Cardiac muscle cell (in vitro differentiated cells and primary cell): ENCODE measurements at regions not wholly inside any gene's neighbourhood (a gene's known extent, or its start where the extent isn't known, plus 50 kb on each side); places are given as distances from the start of the nearest gene placed in this dataset.

Experiments used
- DNase-seq, 2 donors: peaks; one replicate each; pipeline versions ENCODE4 v3.0.0 to v3.0.0-alpha.2; 2010 to 2017; ENCODE audit warnings: low read depth in 1 of 2, low spot score in 1 of 2
- H3K27ac ChIP-seq: fragments of 200-600 bp; sonication (generic); 2 replicates; pipeline ENCODE4 v1.5.1; 2016
- H3K27me3 ChIP-seq: fragments of 200-600 bp; sonication (generic); 2 replicates; pipeline ENCODE4 v1.6.0; 2016; ENCODE audit warnings: control low read depth
- H3K36me3 ChIP-seq: fragments of 200-600 bp; sonication (generic); 2 replicates; pipeline ENCODE4 v1.5.1; 2016; ENCODE audit warnings: control low read depth
- H3K4me1 ChIP-seq: fragments of 200-600 bp; sonication (generic); 2 replicates; pipeline ENCODE4 v1.8.1; 2017; ENCODE audit warnings: low read depth, mild to moderate bottlenecking, mixed run types
- H3K4me3 ChIP-seq: fragments of 200-600 bp; sonication (generic); 2 replicates; pipeline ENCODE4 v1.5.1; 2016; ENCODE audit warnings: mild to moderate bottlenecking
- H3K9me3 ChIP-seq: fragments of 200-600 bp; sonication (generic); 2 replicates; pipeline ENCODE4 v1.5.1; 2017; ENCODE audit warnings: low read depth, mild to moderate bottlenecking, control low read depth
- CTCF ChIP-seq: IDR thresholded peaks from 2 replicates; pipeline ENCODE4 v1.5.1; 2012; ENCODE audit warnings: low read depth, mild to moderate bottlenecking, low read length

- no peak for TF ChIP-seq CTCF
- DNase-seq: no peak
- Histone ChIP-seq H3K9me3 (no peaks in the 10 kb centered on the region), H3K27ac (no peak overlapping the region), H3K4me3 (no peak overlapping the region), H3K36me3 (no peaks in the 10 kb centered on the region), H3K4me1 (no peaks in the 10 kb centered on the region), H3K27me3 (no peaks in the 10 kb centered on the region)
Measured at GRCh38 chr11:92317721-92318120, 93.1 kb downstream of the FAT3 start.

- H3K27me3 ChIP-seq: no peaks in the 10 kb centered on the region
- H3K27ac ChIP-seq: no peak overlapping the region
- no peak for TF ChIP-seq CTCF
- no peaks in the 10 kb centered on the region for H3K9me3 ChIP-seq
- no peak overlapping the region for H3K4me3 ChIP-seq
- H3K4me1 ChIP-seq: no peaks in the 10 kb centered on the region
- no peak for DNase-seq
- H3K36me3 ChIP-seq: no peaks in the 10 kb centered on the region
Measured at GRCh38 chr11:92322225-92322624, 97.6 kb downstream of the FAT3 start.

- Histone ChIP-seq H3K36me3 (no peaks in the 10 kb centered on the region), H3K4me3 (no peak overlapping the region), H3K27ac (no peak overlapping the region), H3K9me3 (no peaks in the 10 kb centered on the region), H3K4me1 (peaks cover 3% of the 10 kb centered on the region), H3K27me3 (no peaks in the 10 kb centered on the region)
- TF ChIP-seq CTCF: no peak
- no peak for DNase-seq
Measured at GRCh38 chr11:92324890-92325289, 100.3 kb downstream of the FAT3 start.

- DNase-seq: no peak
- H3K4me3 ChIP-seq: no peak overlapping the region
- H3K27me3 ChIP-seq: no peaks in the 10 kb centered on the region
- H3K4me1 ChIP-seq: peaks cover 7% of the 10 kb centered on the region
- H3K9me3 ChIP-seq: no peaks in the 10 kb centered on the region
- no peaks in the 10 kb centered on the region for H3K36me3 ChIP-seq
- TF ChIP-seq CTCF: no peak
- no peak overlapping the region for H3K27ac ChIP-seq
Measured at GRCh38 chr11:92325416-92325815, 100.8 kb downstream of the FAT3 start.

GRCh38 chr11:92329137-92329536 lies 104.5 kb downstream of the FAT3 start:
- H3K4me3 ChIP-seq: no peak overlapping the region
- no peaks in the 10 kb centered on the region for H3K27me3 ChIP-seq
- H3K9me3 ChIP-seq: no peaks in the 10 kb centered on the region
- no peak for TF ChIP-seq CTCF
- peaks cover 25% of the 10 kb centered on the region for H3K4me1 ChIP-seq
- no peak overlapping the region for H3K27ac ChIP-seq
- DNase-seq: no peak
- no peaks in the 10 kb centered on the region for H3K36me3 ChIP-seq

GRCh38 chr11:92329646-92330045 lies 105.0 kb downstream of the FAT3 start:
- peak in 1 of 2 donors; percentile 48 for DNase-seq
- H3K4me1 ChIP-seq: peaks cover 25% of the 10 kb centered on the region
- H3K4me3 ChIP-seq: no peak overlapping the region
- H3K36me3 ChIP-seq: no peaks in the 10 kb centered on the region
- TF ChIP-seq CTCF: no peak
- no peaks in the 10 kb centered on the region for H3K9me3 ChIP-seq
- H3K27me3 ChIP-seq: no peaks in the 10 kb centered on the region
- H3K27ac ChIP-seq: no peak overlapping the region
